ENCODE measurements at regions not wholly inside any gene's neighbourhood (a gene's known extent, or its start where the extent isn't known, plus 50 kb on each side); places are given as distances from the start of the nearest gene placed in this dataset.

GRCh38 chr6:166764473-166765233 lies 137.6 kb upstream of the RPS6KA2 start:
- DNase-seq (ENCODE audit: low read depth) = no peak
- no peak overlapping the region for H3K4me3 ChIP-seq (ENCODE audit: low read depth, low read length)
- TF ChIP-seq CTCF (IDR thresholded peaks at IDR 0.05; ENCODE audit: low read depth, low read length, missing control alignments) = no peak

GRCh38 chr6:166763606-166764472 lies 136.8 kb upstream of the RPS6KA2 start:
- H3K4me3 ChIP-seq (ENCODE audit: low read depth, low read length) = no peak overlapping the region
- TF ChIP-seq CTCF (IDR thresholded peaks at IDR 0.05; ENCODE audit: low read depth, low read length, missing control alignments) = no peak

GRCh38 chr6:166761801-166762200 lies 134.8 kb upstream of the RPS6KA2 start:
- no peak for TF ChIP-seq CTCF (IDR thresholded peaks at IDR 0.05; ENCODE audit: low read depth, low read length, missing control alignments)
- H3K4me3 ChIP-seq (ENCODE audit: low read depth, low read length) = no peak overlapping the region
- DNase-seq (ENCODE audit: low read depth) = no peak

More at GRCh38 chr6:166763606-166764472, 136.8 kb upstream of the RPS6KA2 start:
- no peak for DNase-seq (ENCODE audit: low read depth)

- no peak for TF ChIP-seq CTCF (IDR thresholded peaks at IDR 0.05; ENCODE audit: low read depth, low read length, missing control alignments)
- DNase-seq (ENCODE audit: low read depth) = no peak
- H3K4me3 ChIP-seq (ENCODE audit: low read depth, low read length) = no peak overlapping the region
These were observed 133.2 kb upstream of the RPS6KA2 start for GRCh38 chr6:166760288-166760687.

- no peak for DNase-seq (ENCODE audit: low read depth)
- H3K4me3 ChIP-seq (ENCODE audit: low read depth, low read length) = no peak overlapping the region
- TF ChIP-seq CTCF (IDR thresholded peaks at IDR 0.05; ENCODE audit: low read depth, low read length, missing control alignments) = no peak
These were observed 131.2 kb upstream of the RPS6KA2 start for GRCh38 chr6:166758136-166758704.

- no peak overlapping the region for H3K4me3 ChIP-seq (ENCODE audit: low read depth, low read length)
- DNase-seq (ENCODE audit: low read depth) = no peak
- no peak for TF ChIP-seq CTCF (IDR thresholded peaks at IDR 0.05; ENCODE audit: low read depth, low read length, missing control alignments)
These were observed 130.4 kb upstream of the RPS6KA2 start for GRCh38 chr6:166757232-166758135.
